ENCODE measurements at regions not wholly inside any gene's neighbourhood (a gene's known extent, or its start where the extent isn't known, plus 50 kb on each side); places are given as distances from the start of the nearest gene placed in this dataset.

- TF ChIP-seq CTCF (conservative IDR thresholded peaks at IDR 0.05) (no peak), EZH2 (IDR thresholded peaks at IDR 0.05; ENCODE audit: low read depth) (no peak)
Observed at GRCh38 chr2:120985174-120985996, 249.7 kb downstream of the GLI2 start.
